ENCODE measurements at regions not wholly inside any gene's neighbourhood (a gene's known extent, or its start where the extent isn't known, plus 50 kb on each side); places are given as distances from the start of the nearest gene placed in this dataset.

GRCh38 chr12:63250486-63250885, 99.5 kb upstream of the AVPR1A start:
- no peak for DNase-seq (ENCODE audit: low read depth in 3 of 3)

GRCh38 chr12:63238892-63239291, 87.9 kb upstream of the AVPR1A start:
- DNase-seq (ENCODE audit: low read depth in 3 of 3) = no peak

GRCh38 chr12:63232896-63233295, 81.9 kb upstream of the AVPR1A start:
- DNase-seq (ENCODE audit: low read depth in 3 of 3) = no peak

- no peak for DNase-seq (ENCODE audit: low read depth in 3 of 3)
Observed at GRCh38 chr12:63228853-63229252, 77.9 kb upstream of the AVPR1A start.

- no peak for DNase-seq (ENCODE audit: low read depth in 3 of 3)
Observed at GRCh38 chr12:63226792-63227463, 75.9 kb upstream of the AVPR1A start.

GRCh38 chr12:63224396-63224795, 73.4 kb upstream of the AVPR1A start:
- DNase-seq (ENCODE audit: low read depth in 3 of 3) = no peak

GRCh38 chr12:63223128-63223527, 72.1 kb upstream of the AVPR1A start:
- DNase-seq (ENCODE audit: low read depth in 3 of 3) = no peak

GRCh38 chr12:63222582-63222981, 71.6 kb upstream of the AVPR1A start:
- no peak for DNase-seq (ENCODE audit: low read depth in 3 of 3)

GRCh38 chr12:63220921-63221320, 69.9 kb upstream of the AVPR1A start:
- DNase-seq (ENCODE audit: low read depth in 3 of 3) = no peak

- DNase-seq (ENCODE audit: low read depth in 3 of 3) = no peak
Observed at GRCh38 chr12:63212316-63212715, 61.3 kb upstream of the AVPR1A start.

- no peak for DNase-seq (ENCODE audit: low read depth in 3 of 3)
Observed at GRCh38 chr12:63208956-63209355, 58.0 kb upstream of the AVPR1A start.

- no peak for DNase-seq (ENCODE audit: low read depth in 3 of 3)
Observed at GRCh38 chr12:63206909-63207308, 55.9 kb upstream of the AVPR1A start.

- DNase-seq (ENCODE audit: low read depth in 3 of 3) = no peak
Observed at GRCh38 chr12:63206494-63206893, 55.5 kb upstream of the AVPR1A start.
